A673 (cell line): ENCODE measurements at regions not wholly inside any gene's neighbourhood (a gene's known extent, or its start where the extent isn't known, plus 50 kb on each side); places are given as distances from the start of the nearest gene placed in this dataset.
"Not testable (repeated sequence)": the region's sequence is repeated elsewhere in the genome, so short reads cannot be mapped to it uniquely, and the experiment has no call there.

Experiments
- BruUV-seq: library from RNA; stranded (reverse); fragments of 400-500 nt; replicated peaks from 2 replicates; lab custom pipeline; 2021; lab: Mats Ljungman, UMichigan
- CTCF ChIA-PET: fragments of 300-600 bp; sonication (Branson Sonifier 250); formaldehyde crosslinking; loops from one replicate; lab custom pipeline; 2022; ENCODE audit warnings: antibody characterized with exemption; lab: Charles Lee
- POLR2A ChIA-PET: fragments of 300-600 bp; sonication (Branson Sonifier 250); formaldehyde crosslinking; loops from one replicate; lab custom pipeline; 2022; ENCODE audit warnings: antibody characterized with exemption; ENCODE audit not compliant: low non-redundant PET; lab: Charles Lee
- DNase-seq: peaks from one replicate; pipeline ENCODE4 v3.0.0-alpha.2; 2015; ENCODE audit warnings: low spot score
- H3K27ac ChIP-seq: fragments of 200-600 bp; sonication (generic); 2 replicates; pipeline ENCODE4 v1.5.1; 2016; ENCODE audit warnings: mixed run types, low read depth, mild to moderate bottlenecking, mixed read lengths, antibody characterized with exemption, low read length; ENCODE audit not compliant: poor library complexity, severe bottlenecking
- H3K27me3 ChIP-seq: fragments of 200-600 bp; sonication (generic); replicated peaks from 2 replicates; pipeline ENCODE4 v1.6.1; 2017; ENCODE audit warnings: mixed run types, low read depth, mild to moderate bottlenecking, mixed read lengths, antibody characterized with exemption, low read length; ENCODE audit not compliant: insufficient read depth, poor library complexity
- H3K36me3 ChIP-seq: fragments of 200-600 bp; sonication (generic); 2 replicates; pipeline ENCODE4 v1.6.1; 2016; ENCODE audit warnings: mixed run types, mild to moderate bottlenecking, mixed read lengths, antibody characterized with exemption, low read length; ENCODE audit not compliant: insufficient read depth, poor library complexity, severe bottlenecking
- H3K4me1 ChIP-seq: fragments of 200-600 bp; sonication (generic); 2 replicates; pipeline ENCODE4 v1.6.1; 2017; ENCODE audit warnings: mixed run types, mild to moderate bottlenecking, mixed read lengths, antibody characterized with exemption, low read length; ENCODE audit not compliant: insufficient read depth, poor library complexity, severe bottlenecking
- H3K4me3 ChIP-seq: fragments of 200-600 bp; sonication (generic); 2 replicates; pipeline ENCODE4 v1.5.1; 2016; ENCODE audit warnings: low read depth, mixed run types, mild to moderate bottlenecking, mixed read lengths, low read length; ENCODE audit not compliant: poor library complexity, severe bottlenecking
- H3K9me3 ChIP-seq: fragments of 200-600 bp; sonication (generic); 2 replicates; pipeline ENCODE4 v1.6.1; 2016; ENCODE audit warnings: mixed run types, low read depth, mild to moderate bottlenecking, mixed read lengths, antibody characterized with exemption, low read length; ENCODE audit not compliant: poor library complexity, severe bottlenecking
- CTCF ChIP-seq: fragments of 300-800, 200-600 bp; sonication (generic); conservative IDR thresholded peaks from 2 replicates; pipeline ENCODE4 v1.5.1; 2017; ENCODE audit warnings: low read depth, mild to moderate bottlenecking, antibody characterized with exemption, low read length, moderate library complexity, mixed read lengths
- EZH2 ChIP-seq: fragments of 200-600 bp; sonication (generic); IDR thresholded peaks from 2 replicates; pipeline ENCODE4 v1.6.1; 2017; ENCODE audit warnings: borderline replicate concordance, low read depth, mild to moderate bottlenecking, mixed read lengths, antibody characterized with exemption, low read length; ENCODE audit not compliant: poor library complexity, severe bottlenecking
- intact Hi-C: fragments of 100-400 bp; cut with micrococcal nuclease; formaldehyde crosslinking; loops from one replicate; pipeline ENCODE4 v1.10.0; 2022; ENCODE audit not compliant: unreplicated experiment

- H3K4me1 ChIP-seq, H3K36me3 ChIP-seq, DNase-seq, H3K27ac ChIP-seq, H3K4me3 ChIP-seq, POLR2A ChIA-PET, H3K27me3 ChIP-seq, intact Hi-C loops, CTCF ChIA-PET, H3K9me3 ChIP-seq, BruUV-seq: not testable (repeated sequence)
Observed at GRCh38 chr13:22956456-22957115, 224.2 kb upstream of the SGCG start.

GRCh38 chr13:22959859-22960258 lies 220.9 kb upstream of the SGCG start:
- H3K4me1 ChIP-seq, H3K27me3 ChIP-seq, CTCF ChIA-PET, H3K4me3 ChIP-seq, intact Hi-C loops, DNase-seq, H3K36me3 ChIP-seq, H3K9me3 ChIP-seq, POLR2A ChIA-PET, H3K27ac ChIP-seq, BruUV-seq: not testable (repeated sequence)

GRCh38 chr13:22960827-22961226 lies 220.0 kb upstream of the SGCG start:
- no TSS peak for BruUV-seq
- POLR2A ChIA-PET: no interaction called here
- no peak for DNase-seq
- Histone ChIP-seq H3K27ac (no peak overlapping the region), H3K9me3 (no peaks in the 10 kb centered on the region), H3K36me3 (no peaks in the 10 kb centered on the region), H3K27me3 (no peaks in the 10 kb centered on the region), H3K4me3 (no peak overlapping the region), H3K4me1 (peaks cover 8% of the 10 kb centered on the region)
- intact Hi-C loops: no loop called here
- CTCF ChIA-PET: no interaction called here
- TF ChIP-seq EZH2 (no peak), CTCF (no peak)

- DNase-seq, H3K9me3 ChIP-seq, H3K4me1 ChIP-seq, H3K27me3 ChIP-seq, POLR2A ChIA-PET, H3K27ac ChIP-seq, H3K36me3 ChIP-seq, H3K4me3 ChIP-seq, BruUV-seq, CTCF ChIA-PET, intact Hi-C loops: not testable (repeated sequence)
Observed at GRCh38 chr13:22961342-22961741, 219.4 kb upstream of the SGCG start.
